Right lobe of liver (tissue), 6 donors: ENCODE measurements at regions not wholly inside any gene's neighbourhood (a gene's known extent, or its start where the extent isn't known, plus 50 kb on each side); places are given as distances from the start of the nearest gene placed in this dataset.

ENCODE experiments used
- ATAC-seq, 4 donors: fragments of 200-7000 bp; cut with Tn5 transposase; one replicate each; pipeline ENCODE4 v1.9.1; 2020; ENCODE audit warnings: mild to moderate bottlenecking in 4 of 4, moderate library complexity in 4 of 4
- DNase-seq, 3 donors: peaks; one replicate each; pipeline ENCODE4 v3.0.0-alpha.2; 2020
- H3K27ac ChIP-seq, 3 donors: fragments of 200-600 bp; one replicate each; pipeline ENCODE4 v1.8.0; 2022
- H3K27me3 ChIP-seq, 2 donors: fragments of 200-600 bp; one replicate each; pipeline ENCODE4 v1.8.0; 2022
- H3K36me3 ChIP-seq, 4 donors: fragments of 200-600 bp; sonication (generic) in 1 of 4; one replicate each; pipeline versions ENCODE4 v1.5.1 to v1.8.0; 2017 to 2022; ENCODE audit warnings: control low read depth in 1 of 4
- H3K4me1 ChIP-seq, 4 donors: fragments of 200-600 bp; sonication (generic) in 1 of 4; one replicate each; pipeline versions ENCODE4 v1.5.1 to v1.8.0; 2017 to 2022; ENCODE audit warnings: control low read depth in 1 of 4
- H3K4me3 ChIP-seq, 3 donors: fragments of 200-600 bp; one replicate each; pipeline ENCODE4 v1.8.0; 2022
- H3K9me3 ChIP-seq, 4 donors: fragments of 200-600 bp; sonication (generic) in 1 of 4; one replicate each; pipeline versions ENCODE4 v1.5.1 to v1.8.0; 2017 to 2022; ENCODE audit warnings: control low read depth in 1 of 4
- POLR2A ChIP-seq: fragments of 450-650 bp; IDR thresholded peaks from one replicate; pipeline ENCODE4 v1.6.1; 2017; ENCODE audit warnings: antibody characterized with exemption, mild to moderate bottlenecking
- WGBS: methylation state at CpG from one replicate; pipeline ENCODE4 v1.1.6; 2018; ENCODE audit warnings: low coverage, low lambda C conversion rate; ENCODE audit not compliant: insufficient coverage; ENCODE audit errors: missing lambda C conversion rate; 5-methylcytosine and 5-hydroxymethylcytosine counted together
- intact Hi-C, 2 donors: fragments of 100-400 bp; cut with DNase I; formaldehyde crosslinking; loops; one replicate each; pipeline versions ENCODE4 v1.11.2 to v1.14.1; 2022
- TF ChIP-seq, protein P1 (sequence below), 4 donors: fragments of 200-600 bp in 3 of 4; fragments of 450-650 bp in 1 of 4; IDR thresholded peaks; one replicate each; pipeline versions ENCODE4 v1.5.1 to v1.8.0; 2016 to 2022; ENCODE audit warnings: antibody characterized with exemption in 4 of 4, mild to moderate bottlenecking in 2 of 4
- donor health status: DM: no; HTN: yes; CAD: no.
- donor health status: DM: no; HTN: no; CAD: no.
- donor health status: DM: no; HTN: no; CAD: no.
- donor health status: DM: no; HTN: yes; CAD: no.
- donor health status: DM: no; HTN: yes; CAD: no.

DNA sequence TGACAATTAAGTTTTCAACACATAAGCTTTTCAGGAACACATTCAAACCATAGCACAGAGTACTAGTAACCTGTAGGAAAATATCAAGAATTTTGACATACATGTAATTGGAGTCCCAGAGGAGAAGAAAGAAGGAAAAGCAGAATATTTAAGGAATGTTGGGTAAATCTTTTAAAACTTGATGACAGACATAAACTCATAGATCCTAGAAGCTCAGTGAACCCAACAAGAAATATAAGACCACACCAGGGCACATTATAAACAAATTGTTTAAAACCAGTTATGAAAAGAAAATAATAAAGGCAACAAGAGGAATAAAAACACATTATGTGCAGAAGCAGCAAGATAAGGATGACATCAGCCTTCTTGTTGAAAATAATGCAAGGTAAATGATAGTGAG, 151.5 kb upstream of the ATXN1 start:
- no peak for ATAC-seq
- intact Hi-C loops: no loop called here
- TF ChIP-seq, protein P1, sequence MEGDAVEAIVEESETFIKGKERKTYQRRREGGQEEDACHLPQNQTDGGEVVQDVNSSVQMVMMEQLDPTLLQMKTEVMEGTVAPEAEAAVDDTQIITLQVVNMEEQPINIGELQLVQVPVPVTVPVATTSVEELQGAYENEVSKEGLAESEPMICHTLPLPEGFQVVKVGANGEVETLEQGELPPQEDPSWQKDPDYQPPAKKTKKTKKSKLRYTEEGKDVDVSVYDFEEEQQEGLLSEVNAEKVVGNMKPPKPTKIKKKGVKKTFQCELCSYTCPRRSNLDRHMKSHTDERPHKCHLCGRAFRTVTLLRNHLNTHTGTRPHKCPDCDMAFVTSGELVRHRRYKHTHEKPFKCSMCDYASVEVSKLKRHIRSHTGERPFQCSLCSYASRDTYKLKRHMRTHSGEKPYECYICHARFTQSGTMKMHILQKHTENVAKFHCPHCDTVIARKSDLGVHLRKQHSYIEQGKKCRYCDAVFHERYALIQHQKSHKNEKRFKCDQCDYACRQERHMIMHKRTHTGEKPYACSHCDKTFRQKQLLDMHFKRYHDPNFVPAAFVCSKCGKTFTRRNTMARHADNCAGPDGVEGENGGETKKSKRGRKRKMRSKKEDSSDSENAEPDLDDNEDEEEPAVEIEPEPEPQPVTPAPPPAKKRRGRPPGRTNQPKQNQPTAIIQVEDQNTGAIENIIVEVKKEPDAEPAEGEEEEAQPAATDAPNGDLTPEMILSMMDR (IDR thresholded peaks at IDR 0.05): no peak
- TF ChIP-seq POLR2A: no peak

DNA sequence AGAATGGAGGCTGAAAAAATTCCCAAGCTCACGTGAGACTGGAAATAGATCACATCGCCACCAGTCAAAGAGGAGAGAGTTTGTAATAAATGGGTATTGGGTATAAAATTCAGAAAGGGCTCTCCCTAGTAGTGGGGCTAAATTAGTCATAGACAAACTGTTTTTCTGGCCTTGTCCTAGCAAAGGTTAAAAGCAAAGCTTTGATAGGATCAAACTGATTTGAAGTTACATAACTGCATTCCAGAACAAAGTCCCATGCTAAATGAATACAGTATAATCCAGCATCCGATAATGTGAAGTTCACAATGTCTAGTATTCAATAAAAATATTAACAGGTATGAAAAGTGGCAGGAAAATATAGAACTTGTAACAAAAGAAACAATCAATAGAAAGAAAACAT, 149.8 kb upstream of the ATXN1 start:
- Histone ChIP-seq H3K27me3 (no peaks in the 10 kb centered on the region), H3K9me3 (no peaks in the 10 kb centered on the region), H3K27ac (no peak overlapping the region), H3K4me1 (peaks cover 0 to 21% (median 6%) of the 10 kb centered on the region in 4 donors), H3K36me3 (no peaks in the 10 kb centered on the region), H3K4me3 (no peak overlapping the region)
- intact Hi-C loops: no loop called here
- TF ChIP-seq, protein P1 (IDR thresholded peaks at IDR 0.05): no peak
- TF ChIP-seq POLR2A: no peak
- WGBS: 16% methylated on average over 3 of the region's 3 CpGs
- no peak for DNase-seq
- peak; percentile 77 to 91 (median 84) for ATAC-seq

More for the DNA sequence above, 151.5 kb upstream of the ATXN1 start:
- Histone ChIP-seq H3K4me1 (peaks cover 0 to 21% (median 6%) of the 10 kb centered on the region in 4 donors), H3K27ac (no peak overlapping the region), H3K27me3 (no peaks in the 10 kb centered on the region), H3K4me3 (no peak overlapping the region), H3K36me3 (no peaks in the 10 kb centered on the region), H3K9me3 (no peaks in the 10 kb centered on the region)
- DNase-seq: no peak

DNA sequence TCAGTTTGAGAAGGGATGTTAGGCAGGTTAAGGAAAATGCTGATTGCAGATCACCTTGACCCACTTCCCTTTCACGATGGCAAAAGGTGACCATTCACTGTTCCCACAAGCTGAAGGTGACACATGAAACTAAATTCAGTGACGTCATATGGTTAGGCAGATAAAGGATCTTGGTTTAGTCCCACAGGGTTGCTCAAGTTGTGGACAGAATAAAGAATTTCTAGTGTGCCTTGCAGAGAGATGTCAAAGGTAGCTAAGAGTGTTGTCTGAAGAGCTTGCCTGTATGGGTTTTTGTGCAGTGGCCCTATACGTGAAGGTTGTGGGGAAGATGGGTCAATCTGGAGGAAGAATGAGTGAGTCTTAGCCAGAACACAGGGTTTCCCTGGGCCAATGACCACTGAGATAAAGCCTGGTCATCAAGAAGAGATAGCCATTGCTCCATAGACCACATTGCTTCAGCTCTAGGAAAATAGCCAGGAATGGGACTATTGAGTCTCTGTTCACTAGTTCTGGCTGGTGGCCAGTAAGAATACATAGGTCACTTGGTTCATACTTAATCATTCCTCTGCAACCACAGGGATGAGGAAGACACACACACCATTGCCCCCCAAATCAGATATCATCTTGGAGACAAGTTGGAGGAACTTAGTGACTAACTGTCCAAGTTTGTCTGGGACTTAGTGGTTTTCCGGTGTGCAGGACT, 148.5 kb upstream of the ATXN1 start:
- H3K27ac ChIP-seq: no peak overlapping the region
- no peak overlapping the region for H3K4me3 ChIP-seq
- no peaks in the 10 kb centered on the region for H3K9me3 ChIP-seq
- intact Hi-C loops: no loop called here
- no peak for TF ChIP-seq POLR2A
- TF ChIP-seq, protein P1 (IDR thresholded peaks at IDR 0.05): no peak
- WGBS: 41% methylated on average over 4 of the region's 4 CpGs
- no peaks in the 10 kb centered on the region for H3K27me3 ChIP-seq
- H3K36me3 ChIP-seq: no peaks in the 10 kb centered on the region
- peak in 3 of 4 donors; percentile 54 to 83 (median 57) for ATAC-seq
- peaks cover 0 to 21% (median 6%) of the 10 kb centered on the region in 4 donors for H3K4me1 ChIP-seq
- no peak for DNase-seq

DNA sequence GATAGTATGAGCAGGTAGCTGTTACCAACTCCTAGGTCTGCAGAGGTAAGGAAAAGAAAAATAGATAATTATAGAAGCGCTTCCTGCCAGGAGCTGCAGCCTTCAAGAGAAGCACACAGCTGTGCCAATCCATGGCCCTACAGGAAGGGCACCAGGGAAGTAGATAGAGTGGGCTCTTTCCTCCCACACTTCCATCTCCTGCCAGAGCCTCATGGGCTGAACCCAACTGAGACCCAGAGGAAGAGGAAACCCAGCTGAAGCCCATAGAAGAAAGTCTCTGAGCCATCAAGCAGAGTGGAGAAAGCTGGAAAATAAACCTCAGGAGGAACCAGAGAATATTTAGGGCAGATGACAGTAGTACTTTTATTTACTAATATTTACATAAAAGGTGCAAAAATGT, 146.7 kb upstream of the ATXN1 start:
- WGBS: 100% methylated on average over 1 of the region's 1 CpG
- ATAC-seq: no peak
- Histone ChIP-seq H3K27me3 (no peaks in the 10 kb centered on the region), H3K27ac (no peak overlapping the region), H3K9me3 (no peaks in the 10 kb centered on the region), H3K4me1 (peaks cover 0 to 21% (median 6%) of the 10 kb centered on the region in 4 donors), H3K4me3 (no peak overlapping the region), H3K36me3 (no peaks in the 10 kb centered on the region)
- TF ChIP-seq POLR2A: no peak
- TF ChIP-seq, protein P1 (IDR thresholded peaks at IDR 0.05): no peak
- DNase-seq: no peak
- intact Hi-C loops: no loop called here

DNA sequence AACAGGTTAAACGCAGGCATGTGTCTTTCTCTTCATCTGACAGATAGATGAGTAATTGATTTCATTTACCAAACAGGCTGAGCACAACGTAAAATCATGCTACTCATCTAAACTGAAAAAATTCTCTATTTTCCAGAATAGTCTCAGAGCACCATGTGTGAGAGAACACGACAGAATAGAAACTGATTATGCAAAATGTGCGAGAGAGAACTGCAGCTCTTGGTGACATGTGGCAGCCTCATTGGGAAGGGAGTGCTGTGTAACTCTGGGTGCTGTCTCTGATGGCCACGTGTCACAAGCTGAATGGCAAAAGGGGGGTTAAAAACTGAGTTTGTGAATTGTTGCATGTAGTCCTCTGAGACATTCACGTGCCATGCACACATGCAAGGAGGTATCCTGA, 143.7 kb upstream of the ATXN1 start:
- H3K27me3 ChIP-seq: no peaks in the 10 kb centered on the region
- intact Hi-C loops: no loop called here
- H3K36me3 ChIP-seq: no peaks in the 10 kb centered on the region
- TF ChIP-seq, protein P1 (IDR thresholded peaks at IDR 0.05): no peak
- no peak for TF ChIP-seq POLR2A
- H3K9me3 ChIP-seq: no peaks in the 10 kb centered on the region
- WGBS: 78% methylated on average over 6 of the region's 6 CpGs
- H3K4me3 ChIP-seq: no peak overlapping the region
- H3K4me1 ChIP-seq: peaks cover 0 to 6% (median 0%) of the 10 kb centered on the region in 4 donors
- ATAC-seq (no peak), DNase-seq (no peak)
- no peak overlapping the region for H3K27ac ChIP-seq
